IMR-90 (cell line): ENCODE measurements at regions not wholly inside any gene's neighbourhood (a gene's known extent, or its start where the extent isn't known, plus 50 kb on each side); places are given as distances from the start of the nearest gene placed in this dataset.

ENCODE experiments used
- ATAC-seq: fragments of 200-7000 bp; cut with Tn5 transposase; 2 replicates; pipeline ENCODE4 v1.9.1; 2020; ENCODE audit warnings: low read depth, mild to moderate bottlenecking, moderate library complexity
- BruUV-seq: library from RNA; stranded (reverse); fragments of 400-500 nt; replicated peaks from 2 replicates; lab custom pipeline; 2021; lab: Mats Ljungman, UMichigan
- CTCF ChIA-PET: fragments of 300-600 bp; formaldehyde crosslinking; extraction: SDS; loops from one replicate; lab custom pipeline; 2021; ENCODE audit warnings: antibody characterized with exemption; lab: Yijun Ruan, JAX
- POLR2A ChIA-PET: fragments of 300-600 bp; sonication (Branson Sonifier 250); formaldehyde crosslinking; loops from one replicate; lab custom pipeline; 2022; ENCODE audit warnings: antibody characterized with exemption; ENCODE audit not compliant: unreplicated experiment; lab: Charles Lee
- DNase-seq: peaks from one replicate; pipeline ENCODE4 v3.0.0; 2013
- H2AFZ ChIP-seq: replicated peaks from 2 replicates; pipeline ENCODE3; 2013; ENCODE audit warnings: low read length, mild to moderate bottlenecking; ENCODE audit not compliant: poor library complexity
- H2AK5ac ChIP-seq: 2 replicates; pipeline ENCODE4 v1.6.1; 2013; ENCODE audit warnings: low read depth, low read length, inconsistent platforms
- H2AK9ac ChIP-seq: replicated peaks from 2 replicates; pipeline ENCODE3; 2013; ENCODE audit warnings: mild to moderate bottlenecking, low read depth, low read length, moderate library complexity; ENCODE audit not compliant: poor library complexity
- H2BK120ac ChIP-seq: 2 replicates; pipeline ENCODE4 v1.6.1; 2013; ENCODE audit warnings: low read depth, low read length, inconsistent platforms
- H2BK15ac ChIP-seq: 3 replicates; pipeline ENCODE4 v1.6.1; 2013; ENCODE audit warnings: low read depth, low read length, inconsistent platforms
- H2BK20ac ChIP-seq: 2 replicates; pipeline ENCODE4 v1.6.1; 2013; ENCODE audit warnings: low read depth, mild to moderate bottlenecking, inconsistent platforms, low read length, moderate library complexity
- H2BK5ac ChIP-seq: 2 replicates; pipeline ENCODE4 v1.6.1; 2013; ENCODE audit warnings: mild to moderate bottlenecking, low read depth, low read length, inconsistent platforms; ENCODE audit not compliant: poor library complexity, severe bottlenecking
- H3K14ac ChIP-seq: replicated peaks from 2 replicates; pipeline ENCODE4 v1.6.1; 2013; ENCODE audit warnings: low read depth, low read length, inconsistent platforms
- H3K18ac ChIP-seq: 2 replicates; pipeline ENCODE4 v1.6.1; 2013; ENCODE audit warnings: low read depth, low read length, control low read depth
- H3K23ac ChIP-seq: 2 replicates; pipeline ENCODE4 v1.6.1; 2013; ENCODE audit warnings: low read depth, low read length, inconsistent platforms
- H3K27ac ChIP-seq: 2 replicates; pipeline ENCODE4 v1.5.1; 2013; ENCODE audit warnings: mild to moderate bottlenecking, control low read depth, low read length; ENCODE audit not compliant: insufficient read depth
- H3K27me3 ChIP-seq: 2 replicates; pipeline ENCODE4 v1.6.1; 2013; ENCODE audit warnings: low read length; ENCODE audit not compliant: control insufficient read depth, insufficient read depth
- H3K36me3 ChIP-seq: 2 replicates; pipeline ENCODE4 v1.6.1; 2013; ENCODE audit warnings: low read length, mixed read lengths; ENCODE audit not compliant: control insufficient read depth, insufficient read depth
- H3K4ac ChIP-seq: 2 replicates; pipeline ENCODE4 v1.6.1; 2013; ENCODE audit warnings: low read depth, low read length, inconsistent platforms
- H3K4me1 ChIP-seq: 2 replicates; pipeline ENCODE4 v1.6.1; 2013; ENCODE audit warnings: low read length, mixed read lengths; ENCODE audit not compliant: control insufficient read depth, insufficient read depth
- H3K4me2 ChIP-seq: 2 replicates; pipeline ENCODE4 v1.6.1; 2013; ENCODE audit warnings: low read depth, mild to moderate bottlenecking, control low read depth, low read length, moderate library complexity
- H3K4me3 ChIP-seq: 2 replicates; pipeline ENCODE4 v1.5.1; 2013; ENCODE audit warnings: low read depth, mild to moderate bottlenecking, control low read depth, low read length, moderate library complexity; ENCODE audit not compliant: insufficient read depth
- H3K56ac ChIP-seq: 2 replicates; pipeline ENCODE4 v1.6.1; 2013; ENCODE audit warnings: low read length, inconsistent platforms; ENCODE audit not compliant: insufficient read depth; ENCODE audit errors: extremely low read depth
- H3K79me1 ChIP-seq, 2 experiments: 2 replicates each; pipeline ENCODE4 v1.6.1; 2013; ENCODE audit warnings: low read length in 2 of 2, inconsistent platforms in 1 of 2, low read depth in 1 of 2
- H3K9ac ChIP-seq: 2 replicates; pipeline ENCODE4 v1.6.1; 2013; ENCODE audit warnings: low read depth, low read length, control low read depth
- H3K9me1 ChIP-seq: 2 replicates; pipeline ENCODE4 v1.6.1; 2013; ENCODE audit warnings: low read length, inconsistent platforms; ENCODE audit not compliant: insufficient read depth
- H3K9me3 ChIP-seq: 2 replicates; pipeline ENCODE4 v1.6.1; 2013; ENCODE audit warnings: low read length; ENCODE audit not compliant: control insufficient read depth, insufficient read depth
- H4K20me1 ChIP-seq: 2 replicates; pipeline ENCODE4 v1.6.1; 2013; ENCODE audit warnings: low read length, inconsistent platforms; ENCODE audit not compliant: insufficient read depth
- H4K5ac ChIP-seq: 2 replicates; pipeline ENCODE4 v1.6.1; 2013; ENCODE audit warnings: mild to moderate bottlenecking, low read depth, low read length, control low read depth
- H4K8ac ChIP-seq, 2 experiments: 2 replicates each; pipeline ENCODE4 v1.6.1; 2013; ENCODE audit warnings: low read depth in 2 of 2, low read length in 2 of 2, control low read depth in 1 of 2, inconsistent platforms in 1 of 2
- H4K91ac ChIP-seq: 2 replicates; pipeline ENCODE4 v1.6.1; 2013; ENCODE audit warnings: low read depth, low read length, inconsistent platforms; ENCODE audit not compliant: insufficient read depth
- BHLHE40 ChIP-seq: fragments of 150-350 bp; IDR thresholded peaks from 2 replicates; pipeline ENCODE4 v1.6.1; 2016; ENCODE audit warnings: mild to moderate bottlenecking, low read depth, low read length
- CEBPB ChIP-seq: IDR thresholded peaks from 2 replicates; pipeline ENCODE4 v1.6.1; 2012; ENCODE audit warnings: low read depth, low read length, improper control_type of control experiment
- CHD1 ChIP-seq: IDR thresholded peaks from 2 replicates; pipeline ENCODE4 v1.6.1; 2012; ENCODE audit warnings: low read depth, low read length, improper control_type of control experiment
- FOS ChIP-seq: fragments of 150-350 bp; IDR thresholded peaks from 2 replicates; pipeline ENCODE4 v1.6.1; 2016; ENCODE audit warnings: low read depth, low read length
- MAFK ChIP-seq: IDR thresholded peaks from 2 replicates; pipeline ENCODE4 v1.6.1; 2012; ENCODE audit warnings: low read depth, low read length, improper control_type of control experiment
- MAZ ChIP-seq: IDR thresholded peaks from 2 replicates; pipeline ENCODE4 v1.6.1; 2012; ENCODE audit warnings: low read depth, mild to moderate bottlenecking, low read length, improper control_type of control experiment, moderate library complexity, borderline replicate concordance
- RAD21 ChIP-seq: IDR thresholded peaks from 2 replicates; pipeline ENCODE4 v1.6.1; 2012; ENCODE audit warnings: low read length, improper control_type of control experiment
- RFX5 ChIP-seq: IDR thresholded peaks from 2 replicates; pipeline ENCODE4 v1.8.0; 2012; ENCODE audit warnings: low read depth, mild to moderate bottlenecking, low read length, moderate library complexity
- SMC3 ChIP-seq: fragments of 150-350 bp; IDR thresholded peaks from 2 replicates; pipeline ENCODE4 v1.6.1; 2016; ENCODE audit warnings: low read depth, mild to moderate bottlenecking, antibody characterized with exemption, low read length, moderate library complexity
- WGBS, 2 experiments: methylation state at CpG; one replicate each; pipeline versions ENCODE4 v1.1.5 to v1.1.7; 2013; ENCODE audit warnings: missing lambda C conversion rate in 2 of 2; ENCODE audit not compliant: insufficient read length in 1 of 2; ENCODE audit errors: extremely low coverage in 2 of 2; 5-methylcytosine and 5-hydroxymethylcytosine counted together
- dilution Hi-C: fragments of 300-500 bp; cut with HindIII; formaldehyde crosslinking; loops from one replicate; pipeline ENCODE4 v1.14.3; 2018; ENCODE audit warnings: low sequenced_read_pairs; ENCODE audit not compliant: unreplicated experiment
- in situ Hi-C: fragments of 300-500 bp; cut with MboI; formaldehyde crosslinking; loops from 3 replicates; pipeline ENCODE4 v1.14.3; 2019; ENCODE audit warnings: low sequenced_read_pairs, inconsistent platforms, mixed read lengths
- intact Hi-C: fragments of 100-400 bp; cut with micrococcal nuclease; formaldehyde crosslinking; loops from 2 replicates; pipeline ENCODE4 v1.10.0; 2022

GRCh38 chr5:110841137-110841536 is 102.3 kb downstream of the SLC25A46 start:
- Histone ChIP-seq H3K23ac (no peak overlapping the region), H2AFZ (no peak overlapping the region), H2BK20ac (no peak overlapping the region), H4K5ac (no peak overlapping the region), H3K4me2 (no peak overlapping the region), H3K9me1 (0 out of 2 replicates have a peak, but pooled peaks cover 5% of the 10 kb centered on the region), H2AK9ac (no peak overlapping the region), H3K4ac (no peak overlapping the region), H3K9me3 (no peaks in the 10 kb centered on the region), H3K18ac (no peak overlapping the region; the same call in 1 of the 2 replicates), H3K9ac (no peak overlapping the region), H4K91ac (no peak overlapping the region), H3K14ac (no peak overlapping the region), H4K8ac (no peak overlapping the region), H3K27ac (no peak overlapping the region), H2BK120ac (no peak overlapping the region), H3K4me3 (no peak overlapping the region), H3K79me1 (no peaks in the 10 kb centered on the region), H2BK5ac (no peak overlapping the region), H2AK5ac (no peak overlapping the region), H2BK15ac (no peak overlapping the region), H3K4me1 (peaks cover 3% of the 10 kb centered on the region; the same call in 1 of the 2 replicates), H3K56ac (no peak overlapping the region), H3K27me3 (no peaks in the 10 kb centered on the region), H3K36me3 (no peaks in the 10 kb centered on the region), H4K20me1 (no peaks in the 10 kb centered on the region)
- ChIA-PET CTCF (no interaction called here), POLR2A (no interaction called here)
- intact Hi-C loops (no loop called here), in situ Hi-C loops (no loop called here), dilution Hi-C loops (no loop called here)
- ATAC-seq (no peak), DNase-seq (peak; percentile 5)
- TF ChIP-seq MAZ (no peak), MAFK (no peak), CEBPB (no peak), BHLHE40 (no peak), FOS (no peak), RFX5 (no peak), SMC3 (no peak), RAD21 (no peak), CHD1 (no peak)
- WGBS, 2 experiments, result no CpG with 5 or more reads among the region's 2 CpGs
- BruUV-seq, result no TSS peak
